HG03460 (cell line): ENCODE measurements at regions not wholly inside any gene's neighbourhood (a gene's known extent, or its start where the extent isn't known, plus 50 kb on each side); places are given as distances from the start of the nearest gene placed in this dataset.

Experiments
- ATAC-seq: cut with Tn5 transposase; IDR thresholded peaks from one replicate; pipeline ENCODE4 v1.9.1; 2021; ENCODE audit not compliant: unreplicated experiment

DNA sequence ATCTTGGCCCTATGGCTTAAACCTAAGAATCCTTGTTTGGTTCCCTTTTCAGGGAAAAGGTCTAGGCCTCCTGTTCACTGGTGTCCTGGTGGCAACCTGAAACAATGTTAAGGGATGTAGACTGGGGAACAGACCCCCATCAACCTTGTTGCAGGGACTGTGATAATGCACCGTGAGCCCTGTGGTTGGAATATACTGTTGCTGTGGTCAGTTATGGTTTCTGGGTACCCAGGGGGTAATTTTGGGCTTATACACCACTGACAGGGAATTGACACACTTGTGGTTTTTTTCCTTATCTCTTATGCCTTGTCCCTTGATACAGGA lies 64.0 kb upstream of the WDR1 start:
- ATAC-seq = no peak

DNA sequence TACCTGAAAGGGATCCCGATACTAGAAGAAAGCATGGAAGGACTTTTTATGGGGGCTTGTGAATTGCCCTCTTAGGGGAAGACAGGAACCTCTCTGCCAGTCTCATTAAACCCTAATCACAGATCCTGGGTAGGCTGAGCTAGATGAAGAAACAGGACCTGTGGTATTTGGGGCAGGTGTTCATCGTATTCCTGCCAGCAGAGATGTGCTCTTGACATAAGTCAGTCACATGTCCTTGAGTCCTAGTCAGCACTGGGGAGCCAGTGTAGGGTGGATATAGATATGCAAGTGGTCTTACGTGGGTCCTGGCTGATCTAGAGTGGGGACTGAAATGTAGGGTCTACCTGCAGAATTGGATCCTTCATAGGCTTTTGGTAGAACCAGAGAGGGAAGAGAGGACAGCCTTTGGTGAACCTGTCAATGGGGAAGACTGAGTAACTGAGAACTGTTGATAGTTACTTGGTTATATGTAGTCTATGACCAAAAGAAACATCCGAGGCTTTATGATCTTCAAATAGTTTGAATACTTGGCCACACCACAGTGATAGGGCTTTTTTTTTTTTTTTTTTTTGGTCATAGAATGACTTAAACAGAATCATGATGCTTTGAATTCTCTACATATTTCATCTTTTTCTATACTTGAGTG lies 63.5 kb upstream of the WDR1 start:
- no peak for ATAC-seq

DNA sequence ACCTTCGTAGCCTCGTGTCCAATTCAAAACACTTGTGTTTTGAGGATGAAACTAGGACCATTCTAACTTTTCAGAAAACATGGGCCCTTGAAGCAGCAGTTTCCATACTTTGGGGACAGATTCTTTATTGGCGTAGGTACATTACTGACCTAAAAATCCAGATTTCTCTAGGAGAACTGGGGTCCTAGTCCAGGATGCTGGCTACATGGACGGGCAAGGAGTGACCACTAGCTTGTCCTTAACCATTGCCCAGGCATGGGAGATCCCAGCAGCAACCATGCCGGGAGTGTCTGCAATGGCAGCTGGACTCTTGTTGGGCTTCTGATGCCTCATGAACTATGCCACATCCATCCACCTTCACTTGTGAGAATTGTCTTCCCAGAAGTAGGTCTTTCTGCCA lies 62.2 kb upstream of the WDR1 start:
- no peak for ATAC-seq

GRCh38 chr4:10175626-10176025 lies 59.0 kb upstream of the WDR1 start:
- no peak for ATAC-seq

- ATAC-seq = no peak
Measured at GRCh38 chr4:10173754-10174749, 57.5 kb upstream of the WDR1 start.

DNA sequence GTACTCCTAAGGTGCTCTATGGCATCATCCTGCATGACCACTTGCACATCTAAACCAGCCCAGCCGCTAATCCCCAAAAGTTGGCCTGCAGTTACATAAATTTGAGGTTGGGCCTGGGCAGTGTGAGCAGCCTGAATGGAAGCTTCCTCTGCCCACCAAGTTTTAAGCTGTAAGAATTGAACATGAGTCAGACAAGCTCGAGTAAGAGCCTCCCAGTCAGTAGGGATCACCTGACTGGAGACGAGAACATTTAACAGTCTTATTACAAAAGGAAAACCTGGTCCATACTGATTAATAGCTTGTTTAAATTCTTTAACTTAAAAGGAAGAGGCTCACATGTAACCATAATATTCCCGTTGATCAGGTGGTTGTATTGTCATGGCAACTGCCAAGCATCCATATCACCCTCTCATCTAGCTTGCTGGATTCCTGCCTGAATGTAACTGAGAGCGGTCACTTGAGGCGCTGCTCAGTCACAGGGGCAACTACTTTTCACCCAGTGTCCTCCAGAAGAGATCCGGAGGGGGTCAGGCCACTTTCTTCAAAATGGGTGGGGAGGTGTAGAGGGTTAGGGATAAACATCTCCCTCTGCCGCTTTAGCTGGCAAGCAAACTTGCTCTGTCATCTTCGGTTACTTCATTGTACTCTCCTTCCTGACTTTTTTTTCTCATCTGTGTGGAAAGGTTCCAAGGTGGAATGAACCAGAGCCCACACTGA lies 56.6 kb upstream of the WDR1 start:
- ATAC-seq = no peak

DNA sequence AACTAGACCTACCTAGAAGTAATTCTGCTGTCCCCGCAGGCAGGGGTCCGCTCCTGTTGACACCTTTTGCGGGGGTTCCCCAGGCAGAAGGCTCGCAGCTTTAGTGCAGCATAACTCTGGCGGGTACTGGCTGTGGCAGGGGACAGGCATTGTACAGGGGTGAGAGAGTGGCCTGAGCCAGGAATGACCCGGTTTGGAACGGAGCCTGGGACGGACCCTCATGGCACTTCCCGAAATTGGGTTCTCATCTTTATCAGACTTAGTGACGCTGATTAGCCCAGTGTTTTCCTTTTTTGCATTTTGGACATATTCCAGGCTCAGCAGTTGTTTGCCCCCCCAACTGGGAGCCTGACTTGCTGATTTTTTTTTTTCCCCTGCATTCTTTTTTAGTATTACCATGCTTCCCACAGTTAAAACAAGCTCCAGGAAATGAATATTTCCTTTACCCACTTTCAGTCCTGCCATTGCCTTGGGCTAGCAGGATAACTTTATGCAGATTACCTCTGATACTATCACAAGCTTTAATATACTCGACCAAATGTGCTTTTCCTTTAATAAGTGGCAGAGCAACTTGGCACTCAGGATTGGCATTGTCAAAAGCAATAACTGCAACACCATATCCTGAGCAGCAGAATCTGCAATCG lies 55.8 kb upstream of the WDR1 start:
- no peak for ATAC-seq

- ATAC-seq = no peak
Measured at GRCh38 chr4:10171055-10171454, 54.5 kb upstream of the WDR1 start.

GRCh38 chr4:10169839-10170387 lies 53.3 kb upstream of the WDR1 start:
- ATAC-seq = no peak

DNA sequence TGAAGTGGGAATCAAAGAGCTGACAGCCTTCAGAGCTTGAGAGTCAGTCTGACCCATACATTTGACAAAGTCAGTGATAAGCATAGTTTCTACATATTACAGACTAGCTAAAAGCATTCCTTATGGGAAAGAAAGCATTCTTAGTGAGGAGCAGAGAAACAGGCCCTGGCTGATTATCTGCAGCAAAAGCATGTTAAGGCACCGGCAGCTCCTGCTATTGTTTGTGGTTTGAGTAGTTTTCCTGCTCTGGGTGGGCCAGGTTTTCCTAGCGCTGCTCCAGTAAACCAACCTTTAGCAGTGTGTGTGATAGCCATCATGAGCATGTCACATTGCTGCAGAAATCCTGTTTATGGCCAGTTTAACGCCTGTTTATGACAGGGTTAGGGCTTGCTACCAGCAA lies 51.6 kb upstream of the WDR1 start:
- no peak for ATAC-seq

DNA sequence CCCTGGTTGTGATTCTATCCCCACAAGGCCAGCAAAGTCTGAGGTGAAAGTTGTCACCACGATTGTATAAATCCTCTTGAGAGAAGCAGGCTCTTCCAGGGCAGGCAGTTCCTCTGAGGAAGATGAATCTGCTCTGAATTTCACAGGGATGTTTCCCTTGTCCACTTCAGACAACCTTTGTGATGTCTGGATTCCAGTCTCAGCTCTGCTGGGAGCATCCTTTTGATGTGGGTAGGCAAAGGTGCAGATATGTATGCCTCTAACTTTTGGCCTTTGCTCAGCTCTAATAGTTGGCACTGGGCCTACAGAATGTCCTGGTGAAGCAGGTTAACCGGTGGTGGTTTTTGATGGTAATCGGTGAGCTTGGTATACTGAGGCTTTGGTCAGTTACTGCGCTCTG lies 50.6 kb upstream of the WDR1 start:
- no peak for ATAC-seq
